Neuronal stem cell (in vitro differentiated cells): ENCODE measurements at regions not wholly inside any gene's neighbourhood (a gene's known extent, or its start where the extent isn't known, plus 50 kb on each side); places are given as distances from the start of the nearest gene placed in this dataset.

Experiments used
- DNase-seq: peaks from one replicate; pipeline ENCODE4 v3.0.0-alpha.2; 2013; ENCODE audit warnings: low spot score
- H2AFZ ChIP-seq: one replicate; pipeline ENCODE4 v1.6.1; 2013; ENCODE audit warnings: mild to moderate bottlenecking, low read length, inconsistent platforms
- H2AK5ac ChIP-seq: 2 replicates; pipeline ENCODE4 v1.6.1; 2013; ENCODE audit warnings: low read depth, mild to moderate bottlenecking, inconsistent platforms, low read length, moderate library complexity, mixed read lengths
- H2BK120ac ChIP-seq: 2 replicates; pipeline ENCODE4 v1.6.1; 2013; ENCODE audit warnings: low read depth, mild to moderate bottlenecking, inconsistent platforms, low read length, moderate library complexity, mixed read lengths
- H2BK12ac ChIP-seq: one replicate; pipeline ENCODE4 v1.6.1; 2013; ENCODE audit warnings: low read length, inconsistent platforms
- H2BK15ac ChIP-seq: 2 replicates; pipeline ENCODE4 v1.6.1; 2013; ENCODE audit warnings: mild to moderate bottlenecking, low read length, inconsistent platforms, mixed read lengths
- H2BK5ac ChIP-seq: one replicate; pipeline ENCODE4 v1.6.1; 2013; ENCODE audit warnings: inconsistent platforms, mild to moderate bottlenecking, low read length, moderate library complexity
- H3K14ac ChIP-seq: one replicate; pipeline ENCODE4 v1.6.1; 2013; ENCODE audit warnings: low read length, inconsistent platforms
- H3K18ac ChIP-seq: 2 replicates; pipeline ENCODE4 v1.6.1; 2013; ENCODE audit warnings: low read length, inconsistent platforms
- H3K23ac ChIP-seq: 2 replicates; pipeline ENCODE4 v1.6.1; 2013; ENCODE audit warnings: low read depth, mild to moderate bottlenecking, mixed read lengths, low read length, inconsistent platforms; ENCODE audit not compliant: poor library complexity
- H3K27ac ChIP-seq: replicated peaks from 3 replicates; pipeline ENCODE4 v1.5.1; 2013; ENCODE audit warnings: low read length, inconsistent platforms
- H3K27me3 ChIP-seq, 3 experiments: 2 replicates each; pipeline ENCODE4 v1.6.1; 2013; ENCODE audit warnings: low read length in 3 of 3, mild to moderate bottlenecking in 2 of 3, inconsistent platforms in 1 of 3, low read depth in 1 of 3, mixed read lengths in 1 of 3, moderate library complexity in 1 of 3; ENCODE audit not compliant: control insufficient read depth in 3 of 3, insufficient read depth in 3 of 3
- H3K36me3 ChIP-seq, 2 donors: replicated peaks in 1 of 2; 2 replicates each; pipeline ENCODE4 v1.6.1; 2013; ENCODE audit warnings: low read length in 2 of 2; ENCODE audit not compliant: control insufficient read depth in 2 of 2, insufficient read depth in 2 of 2
- H3K4ac ChIP-seq: 2 replicates; pipeline ENCODE4 v1.6.1; 2013; ENCODE audit warnings: inconsistent platforms, mild to moderate bottlenecking, low read length, moderate library complexity
- H3K4me1 ChIP-seq, 2 donors: 1 replicate in 1 of 2; 2 replicates in 1 of 2; pipeline ENCODE4 v1.6.1; 2013; ENCODE audit warnings: low read length in 2 of 2, low read depth in 1 of 2; ENCODE audit not compliant: control insufficient read depth in 2 of 2, insufficient read depth in 1 of 2
- H3K4me2 ChIP-seq: one replicate; pipeline ENCODE4 v1.6.1; 2013; ENCODE audit warnings: mild to moderate bottlenecking, low read length, inconsistent platforms; ENCODE audit not compliant: insufficient read depth, poor library complexity, severe bottlenecking
- H3K4me3 ChIP-seq, 2 donors: 2 replicates each; pipeline ENCODE4 v1.5.1; 2013; ENCODE audit warnings: low read length in 2 of 2, mild to moderate bottlenecking in 2 of 2, inconsistent platforms in 1 of 2, moderate library complexity in 1 of 2
- H3K79me1 ChIP-seq: one replicate; pipeline ENCODE4 v1.6.1; 2013; ENCODE audit warnings: low read depth, mild to moderate bottlenecking, inconsistent platforms, low read length, moderate library complexity
- H3K9ac ChIP-seq: one replicate; pipeline ENCODE4 v1.6.1; 2013; ENCODE audit warnings: mild to moderate bottlenecking, low read depth, low read length, inconsistent platforms; ENCODE audit not compliant: poor library complexity
- H3K9me3 ChIP-seq, 2 donors: replicated peaks in 1 of 2; 2 replicates each; pipeline versions ENCODE3 to v1.6.1; 2013; ENCODE audit warnings: low read length in 2 of 2, mild to moderate bottlenecking in 2 of 2, inconsistent platforms in 1 of 2, low read depth in 1 of 2, mixed read lengths in 1 of 2, moderate library complexity in 1 of 2; ENCODE audit not compliant: control insufficient read depth in 2 of 2, insufficient read depth in 1 of 2
- H4K8ac ChIP-seq: one replicate; pipeline ENCODE4 v1.6.1; 2013; ENCODE audit warnings: low read depth, mild to moderate bottlenecking, inconsistent platforms, low read length, moderate library complexity
- H4K91ac ChIP-seq: one replicate; pipeline ENCODE4 v1.6.1; 2013; ENCODE audit warnings: low read length, low read depth, mild to moderate bottlenecking, inconsistent platforms; ENCODE audit not compliant: poor library complexity
- WGBS, 2 donors: extraction: QIAGEN DNeasy Blood & Tissue Kit; methylation state at CpG; one replicate each; pipeline ENCODE4 v1.1.7; 2013; ENCODE audit warnings: missing lambda C conversion rate in 2 of 2, mixed read lengths in 1 of 2; ENCODE audit not compliant: insufficient read length in 2 of 2, insufficient replicate concordance in 1 of 2; ENCODE audit errors: extremely low coverage in 2 of 2; 5-methylcytosine and 5-hydroxymethylcytosine counted together

- no CpG with 5 or more reads among the region's 3 CpGs for WGBS, 2 donors
- DNase-seq, result no peak
- peak overlapping the region; percentile 23 for H2AFZ ChIP-seq
- no peaks in the 10 kb centered on the region for H3K36me3 ChIP-seq
- no peak overlapping the region for H2BK15ac ChIP-seq
- H3K4me2 ChIP-seq, result no peak overlapping the region
- no peak overlapping the region for H3K4ac ChIP-seq
- peak overlapping the region; percentile 24 for H3K27ac ChIP-seq
- no peak overlapping the region for H3K4me3 ChIP-seq
- no peak overlapping the region for H3K14ac ChIP-seq
- H3K9me3 ChIP-seq, result no peaks in the 10 kb centered on the region
- no peak overlapping the region for H4K8ac ChIP-seq
- H2BK120ac ChIP-seq, result no peak overlapping the region
- H2AK5ac ChIP-seq, result no peak overlapping the region
- H3K9ac ChIP-seq, result no peak overlapping the region
- no peaks in the 10 kb centered on the region for H3K79me1 ChIP-seq
- H3K4me1 ChIP-seq, result peaks cover 9 to 12% of the 10 kb centered on the region in 2 donors
- no peak overlapping the region for H3K18ac ChIP-seq
- no peak overlapping the region for H4K91ac ChIP-seq
- H3K23ac ChIP-seq, result no peak overlapping the region
- no peak overlapping the region for H2BK12ac ChIP-seq
- no peaks in the 10 kb centered on the region for H3K27me3 ChIP-seq
- no peak overlapping the region for H2BK5ac ChIP-seq
Measured at GRCh38 chr11:13222285-13222684, 55.3 kb upstream of the BMAL1 start.

DNA sequence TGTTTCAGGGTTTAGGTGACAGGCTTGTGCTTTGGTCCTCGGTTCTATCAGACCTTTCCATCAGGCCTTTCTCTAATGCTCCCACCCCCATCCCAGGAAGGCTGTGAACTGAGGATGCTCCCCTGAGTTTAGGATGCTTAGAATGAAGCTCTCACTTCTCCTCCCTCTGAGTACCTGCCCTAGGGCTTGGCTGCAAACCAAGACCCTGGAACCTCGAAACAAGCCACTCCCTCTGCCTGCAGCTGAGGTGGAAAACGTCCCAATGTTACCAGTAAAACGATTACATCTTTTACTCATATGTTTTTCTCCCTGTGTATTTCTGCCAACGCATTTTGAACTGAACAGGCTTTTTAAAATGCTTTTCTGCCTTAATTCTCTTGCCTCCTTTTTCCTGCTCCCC lies 54.5 kb upstream of the BMAL1 start:
- Histone ChIP-seq H2AK5ac (no peak overlapping the region), H3K27ac (no peak overlapping the region), H3K4me2 (no peak overlapping the region), H3K36me3 (no peaks in the 10 kb centered on the region), H2BK15ac (no peak overlapping the region), H3K23ac (no peak overlapping the region), H3K4me3 (no peak overlapping the region), H3K14ac (no peak overlapping the region), H2AFZ (no peak overlapping the region), H3K18ac (no peak overlapping the region), H3K9ac (no peak overlapping the region), H3K4me1 (peaks cover 9 to 12% of the 10 kb centered on the region in 2 donors), H3K9me3 (no peaks in the 10 kb centered on the region), H4K8ac (no peak overlapping the region), H4K91ac (no peak overlapping the region), H2BK5ac (no peak overlapping the region), H3K79me1 (no peaks in the 10 kb centered on the region), H2BK120ac (no peak overlapping the region), H3K27me3 (no peaks in the 10 kb centered on the region), H3K4ac (no peak overlapping the region), H2BK12ac (no peak overlapping the region)
- no CpG with 5 or more reads among the region's 5 CpGs for WGBS, 2 donors
- no peak for DNase-seq

DNA sequence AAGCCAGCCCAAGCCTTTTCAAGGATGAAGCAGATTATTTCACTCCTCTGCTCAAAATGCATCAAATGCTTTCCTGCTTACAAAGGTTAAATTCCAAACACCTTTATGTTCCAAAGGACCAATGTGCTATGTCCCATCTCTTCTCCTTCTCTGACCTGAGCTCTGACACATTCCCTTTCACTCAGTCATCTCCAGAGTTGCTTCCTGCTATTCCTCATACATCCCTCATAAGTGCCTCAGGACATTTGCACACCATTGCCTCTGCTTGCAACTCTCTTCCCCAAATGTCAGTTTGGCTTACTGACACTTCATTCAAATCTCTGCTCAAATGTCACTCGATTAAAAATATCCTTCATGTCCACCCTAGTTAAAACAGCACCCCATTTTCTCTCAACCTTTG lies 53.3 kb upstream of the BMAL1 start:
- Histone ChIP-seq H3K9me3 (no peaks in the 10 kb centered on the region), H2BK120ac (no peak overlapping the region), H3K4me1 (peaks cover 13 to 18% of the 10 kb centered on the region in 2 donors), H3K4ac (no peak overlapping the region), H3K9ac (no peak overlapping the region), H4K8ac (no peak overlapping the region), H3K4me2 (no peak overlapping the region), H3K23ac (no peak overlapping the region), H2BK12ac (no peak overlapping the region), H3K79me1 (no peaks in the 10 kb centered on the region), H3K27ac (no peak overlapping the region), H2BK5ac (no peak overlapping the region), H2AFZ (no peak overlapping the region), H3K4me3 (no peak overlapping the region), H2BK15ac (no peak overlapping the region), H3K27me3 (no peaks in the 10 kb centered on the region), H3K18ac (no peak overlapping the region), H2AK5ac (no peak overlapping the region), H3K14ac (no peak overlapping the region), H3K36me3 (no peaks in the 10 kb centered on the region), H4K91ac (no peak overlapping the region)
- no peak for DNase-seq
- WGBS, 2 donors, result no CpG with 5 or more reads among the region's 1 CpG

- H3K27me3 ChIP-seq, result no peaks in the 10 kb centered on the region
Measured at GRCh38 chr11:13225038-13226001, 52.3 kb upstream of the BMAL1 start.

More at GRCh38 chr11:13225038-13226001, 52.3 kb upstream of the BMAL1 start:
- Histone ChIP-seq H3K9me3 (no peaks in the 10 kb centered on the region), H2BK5ac (no peak overlapping the region), H4K91ac (no peak overlapping the region), H3K4ac (no peak overlapping the region), H2AFZ (no peak overlapping the region), H2BK15ac (no peak overlapping the region), H3K23ac (no peak overlapping the region), H3K79me1 (no peaks in the 10 kb centered on the region), H3K9ac (no peak overlapping the region), H3K4me2 (no peak overlapping the region), H2BK120ac (no peak overlapping the region), H3K36me3 (no peaks in the 10 kb centered on the region), H3K4me3 (no peak overlapping the region), H3K18ac (no peak overlapping the region), H3K4me1 (peaks cover 20 to 27% of the 10 kb centered on the region in 2 donors), H3K27ac (no peak overlapping the region), H3K14ac (no peak overlapping the region), H2BK12ac (no peak overlapping the region), H2AK5ac (no peak overlapping the region), H4K8ac (no peak overlapping the region)
- DNase-seq, result no peak
- no CpG with 5 or more reads among the region's 10 CpGs for WGBS, 2 donors
